ENCODE measurements at regions not wholly inside any gene's neighbourhood (a gene's known extent, or its start where the extent isn't known, plus 50 kb on each side); places are given as distances from the start of the nearest gene placed in this dataset.

DNA sequence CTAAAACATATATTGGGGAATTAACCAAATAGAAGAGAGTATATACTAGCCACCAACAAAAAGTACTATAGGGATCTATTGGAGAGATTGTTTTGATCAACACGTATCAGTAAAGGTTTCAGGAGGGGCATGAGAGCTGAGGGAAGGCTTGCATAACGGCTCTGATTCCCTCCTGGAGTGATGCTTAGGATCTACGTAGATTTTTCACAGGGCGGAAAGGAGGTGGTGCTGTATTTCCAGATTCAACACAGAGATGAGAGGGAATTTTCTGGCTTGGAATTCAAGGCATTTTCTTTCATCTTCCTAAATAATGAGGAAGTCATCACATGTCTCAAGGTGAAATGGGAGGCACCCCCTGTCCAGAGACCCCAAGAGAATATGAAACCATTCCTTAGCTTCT, 443.8 kb downstream of the CMPK2 start:
- H3K79me2 ChIP-seq (ENCODE audit: insufficient read depth, low read length), result no peaks in the 10 kb centered on the region
- WGBS (ENCODE audit: extremely low coverage, insufficient read length, low lambda C conversion rate), result no CpG with 5 or more reads among the region's 4 CpGs
- H3K56ac ChIP-seq (ENCODE audit: insufficient read length, low read depth, low read length), result no peak overlapping the region
- H2BK120ac ChIP-seq (ENCODE audit: low read depth, low read length, poor library complexity, severe bottlenecking), result no peak overlapping the region
- no peak overlapping the region for H4K91ac ChIP-seq (ENCODE audit: insufficient read length, low read depth, low read length)
- no peak overlapping the region for H3K9ac ChIP-seq (ENCODE audit: extremely low read depth, insufficient read length, low read length)
- H4K20me1 ChIP-seq (ENCODE audit: control insufficient read depth, insufficient read depth, insufficient read length), result no peaks in the 10 kb centered on the region
- H3K4me3 Mint-ChIP-seq, result no peak overlapping the region
- no peak overlapping the region for H3K23ac ChIP-seq (ENCODE audit: insufficient read length, low read depth, low read length)
- H3K4me1 ChIP-seq (ENCODE audit: insufficient read depth, low read length), result no peaks in the 10 kb centered on the region
- no peak overlapping the region for H2AFZ ChIP-seq (ENCODE audit: low read length)
- no peaks in the 10 kb centered on the region for H3K27me3 ChIP-seq (ENCODE audit: insufficient read depth, low read length)
- H3K23me2 ChIP-seq (ENCODE audit: insufficient read length, low read depth, low read length, poor library complexity, severe bottlenecking), result no peaks in the 10 kb centered on the region
- H3K27ac Mint-ChIP-seq, result no peak overlapping the region
- H3K9me3 ChIP-seq (ENCODE audit: control insufficient read depth, low read depth, low read length), result no peaks in the 10 kb centered on the region
- no peak overlapping the region for H2BK12ac ChIP-seq (ENCODE audit: insufficient read length, low read depth, low read length)
- no peak overlapping the region for H3K4me2 ChIP-seq (ENCODE audit: insufficient read depth, insufficient read length, low read length)
- H3K4me1 Mint-ChIP-seq, result peaks cover 8% of the 10 kb centered on the region in 2 experiments; a peak in 3 of 4 replicates
- no peak overlapping the region for H2BK15ac ChIP-seq (ENCODE audit: low read depth, low read length)
- no peaks in the 10 kb centered on the region for H3K27me3 Mint-ChIP-seq (ENCODE audit: low read depth)
- no peak for DNase-seq
- H3K14ac ChIP-seq (ENCODE audit: insufficient read depth, low read length), result no peak overlapping the region
- no peak overlapping the region for H2AK5ac ChIP-seq (ENCODE audit: insufficient read length, low read length)
- TF ChIP-seq, protein P1, sequence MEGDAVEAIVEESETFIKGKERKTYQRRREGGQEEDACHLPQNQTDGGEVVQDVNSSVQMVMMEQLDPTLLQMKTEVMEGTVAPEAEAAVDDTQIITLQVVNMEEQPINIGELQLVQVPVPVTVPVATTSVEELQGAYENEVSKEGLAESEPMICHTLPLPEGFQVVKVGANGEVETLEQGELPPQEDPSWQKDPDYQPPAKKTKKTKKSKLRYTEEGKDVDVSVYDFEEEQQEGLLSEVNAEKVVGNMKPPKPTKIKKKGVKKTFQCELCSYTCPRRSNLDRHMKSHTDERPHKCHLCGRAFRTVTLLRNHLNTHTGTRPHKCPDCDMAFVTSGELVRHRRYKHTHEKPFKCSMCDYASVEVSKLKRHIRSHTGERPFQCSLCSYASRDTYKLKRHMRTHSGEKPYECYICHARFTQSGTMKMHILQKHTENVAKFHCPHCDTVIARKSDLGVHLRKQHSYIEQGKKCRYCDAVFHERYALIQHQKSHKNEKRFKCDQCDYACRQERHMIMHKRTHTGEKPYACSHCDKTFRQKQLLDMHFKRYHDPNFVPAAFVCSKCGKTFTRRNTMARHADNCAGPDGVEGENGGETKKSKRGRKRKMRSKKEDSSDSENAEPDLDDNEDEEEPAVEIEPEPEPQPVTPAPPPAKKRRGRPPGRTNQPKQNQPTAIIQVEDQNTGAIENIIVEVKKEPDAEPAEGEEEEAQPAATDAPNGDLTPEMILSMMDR (conservative IDR thresholded peaks at IDR 0.05), result no peak
- no peak overlapping the region for H4K5ac ChIP-seq (ENCODE audit: insufficient read length, low read depth, low read length)
- no peak overlapping the region for H3K27ac ChIP-seq (ENCODE audit: insufficient read length, low read depth, low read length)
- no peaks in the 10 kb centered on the region for H3K9me3 Mint-ChIP-seq
- H4K8ac ChIP-seq (replicated peaks; ENCODE audit: insufficient read length, low read depth, low read length), result no peak overlapping the region
- H3K18ac ChIP-seq (ENCODE audit: insufficient read length, low read depth, low read length), result no peak overlapping the region
- H2BK5ac ChIP-seq (ENCODE audit: insufficient read length, low read length), result no peak overlapping the region
- no peaks in the 10 kb centered on the region for H3K36me3 Mint-ChIP-seq (ENCODE audit: insufficient read depth in 1 of 3, low read depth in 3 of 3)
- H3K4ac ChIP-seq (ENCODE audit: low read depth, low read length), result no peak overlapping the region
- H2BK20ac ChIP-seq (ENCODE audit: low read depth, low read length, poor library complexity, severe bottlenecking), result no peak overlapping the region
- H3K79me1 ChIP-seq (ENCODE audit: insufficient read depth, low read depth, low read length, poor library complexity, severe bottlenecking), result no peaks in the 10 kb centered on the region
- H3T11ph ChIP-seq (ENCODE audit: low read length), result no peak overlapping the region

Measured in H9 (cell line).